ENCODE measurements at regions not wholly inside any gene's neighbourhood (a gene's known extent, or its start where the extent isn't known, plus 50 kb on each side); places are given as distances from the start of the nearest gene placed in this dataset.

DNA sequence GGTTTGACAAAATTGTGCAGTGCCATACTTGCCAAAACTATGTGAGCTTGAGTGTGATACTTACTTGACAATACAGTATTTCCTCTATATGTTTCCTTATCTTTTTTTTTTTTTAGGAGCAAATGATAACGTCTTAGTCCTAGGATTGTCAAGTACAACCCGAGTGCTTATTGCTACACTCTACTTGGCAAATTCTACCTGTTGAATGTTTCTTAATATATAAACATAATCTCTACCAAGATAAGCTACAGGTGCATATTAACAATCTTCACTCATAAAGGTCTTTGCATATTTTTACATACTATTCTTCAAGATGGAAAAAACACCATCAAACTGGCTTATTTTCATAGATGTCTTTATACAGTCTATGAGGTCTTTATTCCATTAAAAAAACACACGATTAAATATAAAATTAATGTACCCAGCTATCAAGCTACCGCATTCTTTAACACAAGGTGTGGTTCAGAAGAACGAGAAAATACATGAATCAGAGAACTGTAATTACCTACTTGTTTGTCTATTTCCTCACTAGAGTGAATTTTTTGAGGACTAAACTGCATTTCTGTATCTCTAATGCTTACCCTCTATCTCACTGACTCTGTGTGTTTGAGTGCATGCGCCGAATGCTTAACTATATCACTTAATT, 76.1 kb upstream of the PDSS1 start:
- Histone ChIP-seq H3K4me1 (ENCODE audit: control insufficient read depth, insufficient read depth, low read length) (no peaks in the 10 kb centered on the region), H3K27ac (ENCODE audit: low read length) (no peak overlapping the region), H3K36me3 (ENCODE audit: control insufficient read depth, insufficient read depth, low read length) (no peaks in the 10 kb centered on the region; the same call in 1 of the 2 replicates), H3K27me3 (ENCODE audit: control insufficient read depth, insufficient read depth, low read length) (peaks cover 5% of the 10 kb centered on the region), H3K9me3 (ENCODE audit: control insufficient read depth, insufficient read depth, low read depth, low read length) (no peaks in the 10 kb centered on the region), H3K4me3 (ENCODE audit: low read depth in 2 of 2, low read length in 2 of 2) (no peak overlapping the region)
- intact Hi-C loops (cut with micrococcal nuclease; ENCODE audit: unreplicated experiment), result no loop called here
- ChIA-PET POLR2A (no interaction called here), CTCF (no interaction called here)
- DNase-seq (ENCODE audit: low read depth, low spot score) (no peak), ATAC-seq (no peak)
- TF ChIP-seq POLR2AphosphoS5 (IDR thresholded peaks at IDR 0.05; ENCODE audit: low read depth, low read length) (no peak), SIN3A (IDR thresholded peaks at IDR 0.05; ENCODE audit: borderline replicate concordance, insufficient read depth, low read depth, low read length) (no peak), TCF7L2 (IDR thresholded peaks at IDR 0.05; ENCODE audit: low read depth, low read length) (no peak)
- TF ChIP-seq, protein P1, sequence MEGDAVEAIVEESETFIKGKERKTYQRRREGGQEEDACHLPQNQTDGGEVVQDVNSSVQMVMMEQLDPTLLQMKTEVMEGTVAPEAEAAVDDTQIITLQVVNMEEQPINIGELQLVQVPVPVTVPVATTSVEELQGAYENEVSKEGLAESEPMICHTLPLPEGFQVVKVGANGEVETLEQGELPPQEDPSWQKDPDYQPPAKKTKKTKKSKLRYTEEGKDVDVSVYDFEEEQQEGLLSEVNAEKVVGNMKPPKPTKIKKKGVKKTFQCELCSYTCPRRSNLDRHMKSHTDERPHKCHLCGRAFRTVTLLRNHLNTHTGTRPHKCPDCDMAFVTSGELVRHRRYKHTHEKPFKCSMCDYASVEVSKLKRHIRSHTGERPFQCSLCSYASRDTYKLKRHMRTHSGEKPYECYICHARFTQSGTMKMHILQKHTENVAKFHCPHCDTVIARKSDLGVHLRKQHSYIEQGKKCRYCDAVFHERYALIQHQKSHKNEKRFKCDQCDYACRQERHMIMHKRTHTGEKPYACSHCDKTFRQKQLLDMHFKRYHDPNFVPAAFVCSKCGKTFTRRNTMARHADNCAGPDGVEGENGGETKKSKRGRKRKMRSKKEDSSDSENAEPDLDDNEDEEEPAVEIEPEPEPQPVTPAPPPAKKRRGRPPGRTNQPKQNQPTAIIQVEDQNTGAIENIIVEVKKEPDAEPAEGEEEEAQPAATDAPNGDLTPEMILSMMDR (IDR thresholded peaks at IDR 0.05), result no peak
- TF ChIP-seq, protein P2, sequence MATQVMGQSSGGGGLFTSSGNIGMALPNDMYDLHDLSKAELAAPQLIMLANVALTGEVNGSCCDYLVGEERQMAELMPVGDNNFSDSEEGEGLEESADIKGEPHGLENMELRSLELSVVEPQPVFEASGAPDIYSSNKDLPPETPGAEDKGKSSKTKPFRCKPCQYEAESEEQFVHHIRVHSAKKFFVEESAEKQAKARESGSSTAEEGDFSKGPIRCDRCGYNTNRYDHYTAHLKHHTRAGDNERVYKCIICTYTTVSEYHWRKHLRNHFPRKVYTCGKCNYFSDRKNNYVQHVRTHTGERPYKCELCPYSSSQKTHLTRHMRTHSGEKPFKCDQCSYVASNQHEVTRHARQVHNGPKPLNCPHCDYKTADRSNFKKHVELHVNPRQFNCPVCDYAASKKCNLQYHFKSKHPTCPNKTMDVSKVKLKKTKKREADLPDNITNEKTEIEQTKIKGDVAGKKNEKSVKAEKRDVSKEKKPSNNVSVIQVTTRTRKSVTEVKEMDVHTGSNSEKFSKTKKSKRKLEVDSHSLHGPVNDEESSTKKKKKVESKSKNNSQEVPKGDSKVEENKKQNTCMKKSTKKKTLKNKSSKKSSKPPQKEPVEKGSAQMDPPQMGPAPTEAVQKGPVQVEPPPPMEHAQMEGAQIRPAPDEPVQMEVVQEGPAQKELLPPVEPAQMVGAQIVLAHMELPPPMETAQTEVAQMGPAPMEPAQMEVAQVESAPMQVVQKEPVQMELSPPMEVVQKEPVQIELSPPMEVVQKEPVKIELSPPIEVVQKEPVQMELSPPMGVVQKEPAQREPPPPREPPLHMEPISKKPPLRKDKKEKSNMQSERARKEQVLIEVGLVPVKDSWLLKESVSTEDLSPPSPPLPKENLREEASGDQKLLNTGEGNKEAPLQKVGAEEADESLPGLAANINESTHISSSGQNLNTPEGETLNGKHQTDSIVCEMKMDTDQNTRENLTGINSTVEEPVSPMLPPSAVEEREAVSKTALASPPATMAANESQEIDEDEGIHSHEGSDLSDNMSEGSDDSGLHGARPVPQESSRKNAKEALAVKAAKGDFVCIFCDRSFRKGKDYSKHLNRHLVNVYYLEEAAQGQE (IDR thresholded peaks at IDR 0.05; ENCODE audit: insufficient read depth in 1 of 2, low read depth in 2 of 2, low read length in 1 of 2), result no peak
- BruUV-seq (replicated peaks), result no TSS peak
- in situ Hi-C loops (cut with HindIII; ENCODE audit: low pct_unique_long_range_greater_than_20kb, low sequenced_read_pairs), result no loop called here

DNA sequence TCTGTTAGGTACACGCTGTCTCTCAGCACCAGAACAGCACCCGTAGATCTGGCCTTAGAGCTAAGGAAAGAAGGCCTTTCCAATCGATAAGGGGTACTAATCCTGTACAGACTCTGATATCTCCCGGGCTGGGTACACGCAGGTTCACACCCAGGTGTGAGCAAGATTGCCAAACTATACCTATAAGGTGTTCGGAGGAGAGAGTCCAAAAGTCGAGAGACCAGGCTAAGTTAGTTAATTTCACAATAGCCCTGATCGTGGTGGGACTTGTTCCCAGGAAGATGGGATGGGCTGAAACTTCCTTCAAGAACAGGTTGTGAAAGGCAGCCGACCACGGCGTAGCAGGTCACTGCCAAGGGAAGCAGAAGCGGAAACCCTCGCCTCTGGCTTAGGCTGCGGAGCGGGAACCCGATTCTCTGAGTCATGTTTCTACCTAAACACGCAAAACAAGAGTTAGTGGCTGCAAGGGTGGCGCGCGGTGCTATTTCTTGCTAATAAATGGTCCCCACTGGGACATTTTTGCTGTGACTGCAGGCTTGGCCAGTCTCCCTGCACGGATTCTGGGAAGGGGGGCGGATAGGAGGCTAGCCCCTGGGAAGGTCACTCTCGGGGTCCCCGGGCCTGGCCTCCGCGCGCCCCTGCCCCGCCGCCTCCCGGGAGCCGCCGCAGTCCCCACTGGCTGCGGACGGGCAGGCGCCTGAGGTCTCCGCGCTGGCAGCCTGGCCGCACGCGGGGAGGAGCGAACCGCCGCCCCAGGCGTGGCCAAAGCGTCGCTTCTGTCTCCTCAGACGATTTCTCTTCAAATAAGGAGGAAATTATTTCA, 75.4 kb upstream of the PDSS1 start:
- peak; percentile 81 for ATAC-seq
- intact Hi-C loops (cut with micrococcal nuclease; ENCODE audit: unreplicated experiment), result no loop called here

More for the DNA sequence above, 75.4 kb upstream of the PDSS1 start:
- in situ Hi-C loops (cut with HindIII; ENCODE audit: low pct_unique_long_range_greater_than_20kb, low sequenced_read_pairs), result no loop called here
- Histone ChIP-seq H3K27me3 (ENCODE audit: control insufficient read depth, insufficient read depth, low read length) (peaks cover 6% of the 10 kb centered on the region), H3K4me1 (ENCODE audit: control insufficient read depth, insufficient read depth, low read length) (no peaks in the 10 kb centered on the region), H3K4me3 (ENCODE audit: low read depth in 2 of 2, low read length in 2 of 2) (peak overlapping the region; percentile 27 to 36; a peak in 3 of 4 replicates), H3K9me3 (ENCODE audit: control insufficient read depth, insufficient read depth, low read depth, low read length) (no peaks in the 10 kb centered on the region), H3K36me3 (ENCODE audit: control insufficient read depth, insufficient read depth, low read length) (no peaks in the 10 kb centered on the region; the same call in 1 of the 2 replicates), H3K27ac (ENCODE audit: low read length) (no peak overlapping the region)
- no peak for DNase-seq (ENCODE audit: low read depth, low spot score)
- no TSS peak for BruUV-seq (replicated peaks)
- CTCF ChIA-PET, result no interaction called here
- POLR2A ChIA-PET, result no interaction called here
- TF ChIP-seq TCF7L2 (IDR thresholded peaks at IDR 0.05; ENCODE audit: low read depth, low read length), result no peak
- TF ChIP-seq, protein P2 (IDR thresholded peaks at IDR 0.05; ENCODE audit: insufficient read depth in 1 of 2, low read depth in 2 of 2, low read length in 1 of 2), result no peak
- TF ChIP-seq POLR2AphosphoS5 (IDR thresholded peaks at IDR 0.05; ENCODE audit: low read depth, low read length), result no peak
- TF ChIP-seq SIN3A (IDR thresholded peaks at IDR 0.05; ENCODE audit: borderline replicate concordance, insufficient read depth, low read depth, low read length), result no peak
- TF ChIP-seq, protein P1 (IDR thresholded peaks at IDR 0.05), result no peak

Data from Panc1 (cell line).